HG03521 (cell line): ENCODE measurements at regions not wholly inside any gene's neighbourhood (a gene's known extent, or its start where the extent isn't known, plus 50 kb on each side); places are given as distances from the start of the nearest gene placed in this dataset.
"Not testable (repeated sequence)": the region's sequence is repeated elsewhere in the genome, so short reads cannot be mapped to it uniquely, and the experiment has no call there.

Experiments used
- ATAC-seq: cut with Tn5 transposase; IDR thresholded peaks from one replicate; pipeline ENCODE4 v1.9.1; 2021; ENCODE audit warnings: mild to moderate bottlenecking, moderate library complexity; ENCODE audit not compliant: unreplicated experiment

DNA sequence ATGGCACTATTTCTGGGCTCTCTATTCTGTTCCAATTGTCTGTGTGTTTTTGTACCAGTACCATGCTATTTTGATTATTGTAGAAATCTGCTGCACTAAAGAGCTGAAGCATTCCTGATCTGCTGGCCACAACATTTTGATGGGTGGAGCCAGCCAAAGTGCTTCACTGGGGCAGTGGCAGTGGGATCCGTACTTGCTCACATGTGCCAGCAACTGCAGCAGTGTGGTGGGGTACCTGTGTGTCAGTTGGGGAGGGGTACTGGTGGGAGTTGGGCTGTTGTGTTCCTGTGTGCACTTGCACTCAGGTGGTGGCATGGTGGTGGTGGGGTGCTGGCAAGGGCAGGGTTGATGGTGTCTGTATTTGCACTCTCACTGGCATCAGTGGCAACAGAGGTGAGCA, 204.6 kb upstream of the ALG10 start:
- ATAC-seq: no peak

- ATAC-seq: no peak
These were observed 204.0 kb upstream of the ALG10 start for GRCh38 chr12:33818313-33818712.

- no peak for ATAC-seq
These were observed 196.9 kb upstream of the ALG10 start for GRCh38 chr12:33825442-33825841.

GRCh38 chr12:33825986-33826602, 196.2 kb upstream of the ALG10 start:
- no peak for ATAC-seq

- ATAC-seq: no peak
These were observed 194.0 kb upstream of the ALG10 start for GRCh38 chr12:33828326-33828725.

- ATAC-seq: no peak
These were observed 192.2 kb upstream of the ALG10 start for GRCh38 chr12:33830070-33830469.

GRCh38 chr12:33832900-33833299, 189.4 kb upstream of the ALG10 start:
- ATAC-seq: no peak

GRCh38 chr12:33834672-33835071, 187.6 kb upstream of the ALG10 start:
- ATAC-seq: no peak

GRCh38 chr12:33876618-33877017, 145.7 kb upstream of the ALG10 start:
- ATAC-seq: no peak

- ATAC-seq: no peak
These were observed 129.9 kb upstream of the ALG10 start for GRCh38 chr12:33892425-33892824.

- ATAC-seq: not testable (repeated sequence)
These were observed 101.8 kb upstream of the ALG10 start for GRCh38 chr12:33920460-33920859.

DNA sequence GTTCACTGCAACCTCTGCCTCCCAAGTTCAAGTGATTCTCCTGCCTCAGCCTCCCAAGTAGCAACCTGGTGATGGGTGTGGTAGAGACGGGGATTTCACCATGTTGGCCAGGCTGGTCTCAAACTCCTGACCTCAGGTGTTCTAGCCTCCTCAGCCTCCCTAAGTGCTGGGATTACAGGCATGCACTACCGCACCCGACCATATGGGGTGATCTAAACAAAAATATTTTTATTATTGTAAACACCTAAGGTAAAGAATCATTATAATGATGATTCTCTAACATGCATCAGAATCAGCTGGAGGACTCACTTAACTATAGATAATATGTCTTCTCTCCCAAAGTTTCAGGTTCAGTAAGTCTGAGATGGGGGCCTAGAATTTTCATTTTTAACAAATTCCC, 96.2 kb upstream of the ALG10 start:
- ATAC-seq: no peak

- not testable (repeated sequence) for ATAC-seq
These were observed 84.6 kb upstream of the ALG10 start for GRCh38 chr12:33937669-33938068.

- ATAC-seq: no peak
These were observed 80.1 kb upstream of the ALG10 start for GRCh38 chr12:33942172-33942571.

GRCh38 chr12:33944703-33945437, 77.4 kb upstream of the ALG10 start:
- ATAC-seq: no peak

DNA sequence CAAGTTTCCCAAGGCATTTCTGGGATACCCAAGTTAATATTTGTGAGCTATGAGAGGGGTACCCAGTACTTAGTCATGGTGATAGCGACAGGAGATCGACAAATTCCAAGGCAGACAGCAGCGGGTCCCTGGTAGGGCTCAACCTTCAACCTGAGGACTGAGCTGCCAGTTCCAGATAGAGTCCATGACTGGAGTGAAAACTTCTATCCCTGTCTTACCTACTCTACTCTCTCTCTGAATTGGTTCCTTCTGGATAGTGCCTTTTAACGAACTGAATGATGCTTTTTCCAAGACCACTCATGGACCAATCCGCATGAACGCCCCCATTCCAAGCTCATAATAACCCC, 76.9 kb upstream of the ALG10 start:
- no peak for ATAC-seq

- ATAC-seq: not testable (repeated sequence)
These were observed 56.1 kb upstream of the ALG10 start for GRCh38 chr12:33966219-33966618.

DNA sequence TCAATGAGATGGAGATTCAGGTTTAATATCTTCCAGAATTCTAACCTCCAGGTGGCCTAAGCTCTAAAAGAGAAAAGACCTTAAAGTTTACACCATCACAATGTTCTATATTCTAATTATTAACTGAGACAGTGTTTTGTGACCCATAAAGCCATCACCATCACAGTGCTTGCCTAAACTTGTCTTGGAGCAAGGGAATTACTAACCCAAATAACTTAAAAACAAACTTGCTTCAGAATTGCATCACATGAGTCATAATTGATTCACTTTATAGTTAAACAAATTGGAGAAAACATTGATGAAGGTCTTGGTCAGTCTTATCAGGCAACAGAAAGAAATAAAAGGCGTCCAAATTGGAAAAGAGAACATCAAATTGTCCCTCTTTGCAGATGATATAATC, 54.5 kb upstream of the ALG10 start:
- ATAC-seq: no peak
